Stimulated activated CD4-positive, alpha-beta T cell treated with anti-CD3 and anti-CD28 coated beads, Interleukin-15, amount 100 ng/mL, for 1 hour (primary cell): ENCODE measurements at regions not wholly inside any gene's neighbourhood (a gene's known extent, or its start where the extent isn't known, plus 50 kb on each side); places are given as distances from the start of the nearest gene placed in this dataset.
"Not testable (repeated sequence)": the region's sequence is repeated elsewhere in the genome, so short reads cannot be mapped to it uniquely, and the experiment has no call there.

Source experiments
- DNase-seq, 2 donors: peaks; one replicate each; pipeline ENCODE4 v3.0.0-alpha.2; 2020; ENCODE audit warnings: low read depth in 1 of 2, low spot score in 1 of 2

GRCh38 chr2:7368211-7368610, 451.0 kb downstream of the RNF144A start:
- no peak for DNase-seq

GRCh38 chr2:7373156-7373555, 455.9 kb downstream of the RNF144A start:
- no peak for DNase-seq

GRCh38 chr2:7375901-7376300, 458.7 kb downstream of the RNF144A start:
- DNase-seq, result no peak

- no peak for DNase-seq
Measured at GRCh38 chr2:7377916-7378569, 460.8 kb downstream of the RNF144A start.

- no peak for DNase-seq
Measured at GRCh38 chr2:7378591-7378990, 461.4 kb downstream of the RNF144A start.

GRCh38 chr2:7379799-7380198, 462.6 kb downstream of the RNF144A start:
- DNase-seq, result no peak

- DNase-seq, result no peak
Measured at GRCh38 chr2:7384773-7385349, 467.6 kb downstream of the RNF144A start.

GRCh38 chr2:7390311-7390710, 473.1 kb downstream of the RNF144A start:
- DNase-seq, result not testable (repeated sequence)

- no peak for DNase-seq
Measured at GRCh38 chr2:7392076-7392787, 475.0 kb downstream of the RNF144A start.

- no peak for DNase-seq
Measured at GRCh38 chr2:7394195-7394594, 477.0 kb downstream of the RNF144A start.

GRCh38 chr2:7400628-7401027, 483.4 kb downstream of the RNF144A start:
- no peak for DNase-seq

GRCh38 chr2:7403092-7403775, 486.0 kb downstream of the RNF144A start:
- DNase-seq, result no peak

GRCh38 chr2:7405861-7406715, 488.9 kb downstream of the RNF144A start:
- no peak for DNase-seq

GRCh38 chr2:7407001-7407400, 489.8 kb downstream of the RNF144A start:
- DNase-seq, result no peak

GRCh38 chr2:7407906-7408680, 490.9 kb downstream of the RNF144A start:
- no peak for DNase-seq

- DNase-seq, result no peak
Measured at GRCh38 chr2:7411691-7412090, 494.5 kb downstream of the RNF144A start.

GRCh38 chr2:7417845-7418742, 500.9 kb downstream of the RNF144A start:
- no peak for DNase-seq

GRCh38 chr2:7419186-7419585, 502.0 kb downstream of the RNF144A start:
- DNase-seq, result no peak

GRCh38 chr2:7419814-7420311, 502.7 kb downstream of the RNF144A start:
- no peak for DNase-seq
